ENCODE measurements at regions not wholly inside any gene's neighbourhood (a gene's known extent, or its start where the extent isn't known, plus 50 kb on each side); places are given as distances from the start of the nearest gene placed in this dataset.

DNA sequence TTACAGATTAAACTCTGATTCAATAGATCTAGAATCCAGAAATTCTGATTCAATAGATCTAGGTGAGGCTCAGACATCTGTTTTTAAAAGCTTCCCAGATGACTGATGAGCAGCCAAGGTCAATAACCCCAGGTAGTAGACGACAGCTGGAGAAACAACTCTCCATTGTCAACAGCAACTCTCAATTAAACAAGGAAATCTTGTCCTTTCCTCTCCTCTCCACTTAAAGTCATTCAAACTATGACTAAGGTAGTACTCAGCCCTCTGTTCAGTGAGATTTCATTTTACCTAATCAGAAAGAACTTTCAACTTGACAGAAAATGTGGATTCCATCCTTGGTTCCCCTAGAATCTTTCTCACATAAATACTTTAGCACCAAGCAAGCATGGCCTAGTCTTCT, 94.6 kb upstream of the SCG2 start:
- peak overlapping the region; percentile 82 for H3K27ac ChIP-seq (ENCODE audit: control insufficient read depth, insufficient read depth, low read length)
- no peak overlapping the region for H2AFZ ChIP-seq (ENCODE audit: control insufficient read depth, low read length)
- no peaks in the 10 kb centered on the region for H3K9me3 ChIP-seq (ENCODE audit: control insufficient read depth, low read depth, low read length)
- no peak for TF ChIP-seq EZH2 (IDR thresholded peaks at IDR 0.05; ENCODE audit: low read length)
- TF ChIP-seq, protein P1, sequence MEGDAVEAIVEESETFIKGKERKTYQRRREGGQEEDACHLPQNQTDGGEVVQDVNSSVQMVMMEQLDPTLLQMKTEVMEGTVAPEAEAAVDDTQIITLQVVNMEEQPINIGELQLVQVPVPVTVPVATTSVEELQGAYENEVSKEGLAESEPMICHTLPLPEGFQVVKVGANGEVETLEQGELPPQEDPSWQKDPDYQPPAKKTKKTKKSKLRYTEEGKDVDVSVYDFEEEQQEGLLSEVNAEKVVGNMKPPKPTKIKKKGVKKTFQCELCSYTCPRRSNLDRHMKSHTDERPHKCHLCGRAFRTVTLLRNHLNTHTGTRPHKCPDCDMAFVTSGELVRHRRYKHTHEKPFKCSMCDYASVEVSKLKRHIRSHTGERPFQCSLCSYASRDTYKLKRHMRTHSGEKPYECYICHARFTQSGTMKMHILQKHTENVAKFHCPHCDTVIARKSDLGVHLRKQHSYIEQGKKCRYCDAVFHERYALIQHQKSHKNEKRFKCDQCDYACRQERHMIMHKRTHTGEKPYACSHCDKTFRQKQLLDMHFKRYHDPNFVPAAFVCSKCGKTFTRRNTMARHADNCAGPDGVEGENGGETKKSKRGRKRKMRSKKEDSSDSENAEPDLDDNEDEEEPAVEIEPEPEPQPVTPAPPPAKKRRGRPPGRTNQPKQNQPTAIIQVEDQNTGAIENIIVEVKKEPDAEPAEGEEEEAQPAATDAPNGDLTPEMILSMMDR (optimal IDR thresholded peaks at IDR 0.05 in 1 of 3, IDR thresholded peaks at IDR 0.05 in 1 of 3, conservative IDR thresholded peaks at IDR 0.05 in 1 of 3; ENCODE audit: extremely low read depth in 1 of 3, insufficient read depth in 2 of 3, low read length in 3 of 3), result no peak
- H3K27me3 ChIP-seq (ENCODE audit: control insufficient read depth, extremely low read depth, insufficient read depth, low read length), result no peaks in the 10 kb centered on the region
- DNase-seq (ENCODE audit: low read depth, low spot score), result peak; percentile 13
- peak; percentile 92 for FAIRE-seq
- no peaks in the 10 kb centered on the region for H3K9me1 ChIP-seq (ENCODE audit: control insufficient read depth, extremely low read depth, insufficient read depth, low read length)
- peaks cover 36% of the 10 kb centered on the region for H3K4me1 ChIP-seq (ENCODE audit: control insufficient read depth, extremely low read depth, insufficient read depth, low read length)
- H3K4me3 ChIP-seq (ENCODE audit: control insufficient read depth in 2 of 3, extremely low read depth in 1 of 3, insufficient read depth in 2 of 3, low read depth in 1 of 3, low read length in 3 of 3), result no peak overlapping the region
- no peaks in the 10 kb centered on the region for H3K36me3 ChIP-seq (ENCODE audit: control insufficient read depth in 2 of 2, extremely low read depth in 1 of 2, insufficient read depth in 2 of 2, low read length in 2 of 2)
- no peaks in the 10 kb centered on the region for H3K79me2 ChIP-seq (ENCODE audit: control insufficient read depth, insufficient read depth, low read length)
- H3K9ac ChIP-seq (ENCODE audit: control insufficient read depth, extremely low read depth, insufficient read depth, low read length), result peak overlapping the region; percentile 42
- no peaks in the 10 kb centered on the region for H4K20me1 ChIP-seq (ENCODE audit: control insufficient read depth, extremely low read depth, insufficient read depth, low read length)
- dilution Hi-C loops (cut with MboI; ENCODE audit: extremely low pct_ligation_motif_present, low sequenced_read_pairs), result no loop called here
- H3K4me2 ChIP-seq (ENCODE audit: control insufficient read depth, extremely low read depth, insufficient read depth, low read depth, low read length), result peak overlapping the region; percentile 37

DNA sequence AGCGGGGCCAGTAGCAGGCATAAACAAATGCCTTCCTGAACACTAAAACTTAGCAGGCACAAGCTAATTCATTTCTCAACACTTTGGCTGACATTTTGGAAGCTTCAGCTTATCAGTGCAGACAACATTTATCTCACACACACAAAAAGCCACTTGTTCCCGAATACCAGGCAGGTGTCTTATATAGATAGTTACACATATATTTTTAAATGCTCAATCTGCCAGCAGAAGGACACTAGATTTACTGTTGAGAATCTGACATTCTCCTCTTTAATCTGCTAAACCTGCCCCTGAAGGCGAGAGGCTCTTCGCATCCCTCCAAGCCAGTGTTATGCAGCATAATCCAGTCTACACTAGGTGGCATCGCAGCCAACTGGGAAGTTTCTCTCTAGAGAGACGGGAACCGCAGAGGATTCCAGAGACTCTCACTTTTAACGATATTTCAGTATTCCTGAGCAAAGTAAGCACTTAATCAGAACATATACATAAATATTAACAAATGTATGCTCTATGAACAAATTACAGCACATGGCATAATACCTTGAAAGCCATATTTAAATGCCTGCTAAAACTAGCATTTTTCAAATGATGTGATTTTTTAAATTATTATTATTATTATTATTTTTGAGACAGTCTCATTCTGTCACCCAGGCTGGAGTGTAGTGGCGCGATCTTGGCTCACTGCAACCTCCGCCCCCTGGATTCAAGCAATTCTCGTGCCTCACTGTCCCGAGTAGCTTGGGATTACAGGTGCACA, 90.2 kb upstream of the SCG2 start:
- no peaks in the 10 kb centered on the region for H3K36me3 ChIP-seq (ENCODE audit: control insufficient read depth in 2 of 2, extremely low read depth in 1 of 2, insufficient read depth in 2 of 2, low read length in 2 of 2)
- dilution Hi-C loops (cut with MboI; ENCODE audit: extremely low pct_ligation_motif_present, low sequenced_read_pairs), result no loop called here
- no peak for TF ChIP-seq EZH2 (IDR thresholded peaks at IDR 0.05; ENCODE audit: low read length)
- TF ChIP-seq, protein P1 (optimal IDR thresholded peaks at IDR 0.05 in 1 of 3, IDR thresholded peaks at IDR 0.05 in 1 of 3, conservative IDR thresholded peaks at IDR 0.05 in 1 of 3; ENCODE audit: extremely low read depth in 1 of 3, insufficient read depth in 2 of 3, low read length in 3 of 3), result peak; percentile 69 to 89 (median 88)
- no peaks in the 10 kb centered on the region for H3K79me2 ChIP-seq (ENCODE audit: control insufficient read depth, insufficient read depth, low read length)
- H3K4me3 ChIP-seq (ENCODE audit: control insufficient read depth in 2 of 3, extremely low read depth in 1 of 3, insufficient read depth in 2 of 3, low read depth in 1 of 3, low read length in 3 of 3), result no peak overlapping the region
- no peak overlapping the region for H3K27ac ChIP-seq (ENCODE audit: control insufficient read depth, insufficient read depth, low read length)
- no peaks in the 10 kb centered on the region for H4K20me1 ChIP-seq (ENCODE audit: control insufficient read depth, extremely low read depth, insufficient read depth, low read length)
- H3K4me1 ChIP-seq (ENCODE audit: control insufficient read depth, extremely low read depth, insufficient read depth, low read length), result peaks cover 13% of the 10 kb centered on the region
- no peak for DNase-seq (ENCODE audit: low read depth, low spot score)
- no peaks in the 10 kb centered on the region for H3K9me1 ChIP-seq (ENCODE audit: control insufficient read depth, extremely low read depth, insufficient read depth, low read length)
- H3K9me3 ChIP-seq (ENCODE audit: control insufficient read depth, low read depth, low read length), result no peaks in the 10 kb centered on the region
- H3K4me2 ChIP-seq (ENCODE audit: control insufficient read depth, extremely low read depth, insufficient read depth, low read depth, low read length), result no peak overlapping the region
- H2AFZ ChIP-seq (ENCODE audit: control insufficient read depth, low read length), result no peak overlapping the region
- H3K27me3 ChIP-seq (ENCODE audit: control insufficient read depth, extremely low read depth, insufficient read depth, low read length), result no peaks in the 10 kb centered on the region
- no peak overlapping the region for H3K9ac ChIP-seq (ENCODE audit: control insufficient read depth, extremely low read depth, insufficient read depth, low read length)
- FAIRE-seq, result peak; percentile 85

All from keratinocyte (primary cell).